ENCODE measurements at regions not wholly inside any gene's neighbourhood (a gene's known extent, or its start where the extent isn't known, plus 50 kb on each side); places are given as distances from the start of the nearest gene placed in this dataset.
"Not testable (repeated sequence)": the region's sequence is repeated elsewhere in the genome, so short reads cannot be mapped to it uniquely, and the experiment has no call there.

GRCh38 chr2:209307161-209308001 is 116.5 kb upstream of the MAP2 start:
- no peak for DNase-seq (ENCODE audit: extremely low read depth in 1 of 11, low read depth in 9 of 11, low spot score in 4 of 11)

- DNase-seq (ENCODE audit: extremely low read depth in 1 of 11, low read depth in 9 of 11, low spot score in 4 of 11) = no peak
Observed at GRCh38 chr2:209308415-209308814, 115.4 kb upstream of the MAP2 start.

GRCh38 chr2:209311948-209312347 is 111.9 kb upstream of the MAP2 start:
- DNase-seq (ENCODE audit: extremely low read depth in 1 of 11, low read depth in 9 of 11, low spot score in 4 of 11) = no peak

- not testable (repeated sequence) for DNase-seq (ENCODE audit: extremely low read depth in 1 of 11, low read depth in 9 of 11, low spot score in 4 of 11)
Observed at GRCh38 chr2:209312450-209312849, 111.4 kb upstream of the MAP2 start.

GRCh38 chr2:209314653-209315052 is 109.2 kb upstream of the MAP2 start:
- DNase-seq (ENCODE audit: extremely low read depth in 1 of 11, low read depth in 9 of 11, low spot score in 4 of 11) = no peak

- DNase-seq (ENCODE audit: extremely low read depth in 1 of 11, low read depth in 9 of 11, low spot score in 4 of 11) = no peak
Observed at GRCh38 chr2:209316141-209316540, 107.7 kb upstream of the MAP2 start.

- no peak for DNase-seq (ENCODE audit: extremely low read depth in 1 of 11, low read depth in 9 of 11, low spot score in 4 of 11)
Observed at GRCh38 chr2:209321076-209321475, 102.8 kb upstream of the MAP2 start.

GRCh38 chr2:209321581-209321980 is 102.3 kb upstream of the MAP2 start:
- DNase-seq (ENCODE audit: extremely low read depth in 1 of 11, low read depth in 9 of 11, low spot score in 4 of 11) = no peak

GRCh38 chr2:209322041-209322440 is 101.8 kb upstream of the MAP2 start:
- no peak for DNase-seq (ENCODE audit: extremely low read depth in 1 of 11, low read depth in 9 of 11, low spot score in 4 of 11)

- no peak for DNase-seq (ENCODE audit: extremely low read depth in 1 of 11, low read depth in 9 of 11, low spot score in 4 of 11)
Observed at GRCh38 chr2:209322905-209323512, 100.8 kb upstream of the MAP2 start.

- no peak for DNase-seq (ENCODE audit: extremely low read depth in 1 of 11, low read depth in 9 of 11, low spot score in 4 of 11)
Observed at GRCh38 chr2:209323738-209324137, 100.1 kb upstream of the MAP2 start.

GRCh38 chr2:209324281-209324680 is 99.6 kb upstream of the MAP2 start:
- no peak for DNase-seq (ENCODE audit: extremely low read depth in 1 of 11, low read depth in 9 of 11, low spot score in 4 of 11)

GRCh38 chr2:209331291-209331844 is 92.5 kb upstream of the MAP2 start:
- peak; percentile 7 to 37 (median 17) for DNase-seq (ENCODE audit: extremely low read depth in 1 of 11, low read depth in 9 of 11, low spot score in 4 of 11)

GRCh38 chr2:209334188-209335017 is 89.4 kb upstream of the MAP2 start:
- peak; percentile 21 to 73 (median 51) for DNase-seq (ENCODE audit: extremely low read depth in 1 of 11, low read depth in 9 of 11, low spot score in 4 of 11)

GRCh38 chr2:209340522-209340921 is 83.3 kb upstream of the MAP2 start:
- DNase-seq (ENCODE audit: extremely low read depth in 1 of 11, low read depth in 9 of 11, low spot score in 4 of 11) = no peak

GRCh38 chr2:209344349-209344748 is 79.5 kb upstream of the MAP2 start:
- no peak for DNase-seq (ENCODE audit: extremely low read depth in 1 of 11, low read depth in 9 of 11, low spot score in 4 of 11)

- DNase-seq (ENCODE audit: extremely low read depth in 1 of 11, low read depth in 9 of 11, low spot score in 4 of 11) = no peak
Observed at GRCh38 chr2:209348433-209348832, 75.4 kb upstream of the MAP2 start.

GRCh38 chr2:209351636-209352035 is 72.2 kb upstream of the MAP2 start:
- no peak for DNase-seq (ENCODE audit: extremely low read depth in 1 of 11, low read depth in 9 of 11, low spot score in 4 of 11)

- no peak for DNase-seq (ENCODE audit: extremely low read depth in 1 of 11, low read depth in 9 of 11, low spot score in 4 of 11)
Observed at GRCh38 chr2:209358992-209359391, 64.9 kb upstream of the MAP2 start.

Measured in renal cortex interstitium (tissue), 11 donors.